OCI-LY7 (cell line): ENCODE measurements at regions not wholly inside any gene's neighbourhood (a gene's known extent, or its start where the extent isn't known, plus 50 kb on each side); places are given as distances from the start of the nearest gene placed in this dataset.

ENCODE experiments used
- CTCF ChIP-seq: fragments of 200-600 bp; sonication (generic); conservative IDR thresholded peaks from 2 replicates; pipeline ENCODE4 v1.5.1; 2014; ENCODE audit warnings: mild to moderate bottlenecking, antibody characterized with exemption, low read length, moderate library complexity, mixed read lengths
- EZH2phosphoT487 ChIP-seq: fragments of 200-600 bp; sonication (generic); IDR thresholded peaks from 2 replicates; pipeline ENCODE4 v1.6.1; 2018; ENCODE audit warnings: low read depth, borderline replicate concordance, mild to moderate bottlenecking, mixed run types, antibody characterized with exemption, low read length, moderate library complexity, mixed read lengths

GRCh38 chr14:40025101-40025500, 592.9 kb upstream of the FBXO33 start:
- no peak for TF ChIP-seq CTCF
- no peak for TF ChIP-seq EZH2phosphoT487
